Trophoblast cell (in vitro differentiated cells and primary cell): ENCODE measurements at regions not wholly inside any gene's neighbourhood (a gene's known extent, or its start where the extent isn't known, plus 50 kb on each side); places are given as distances from the start of the nearest gene placed in this dataset.

Experiments
- DNase-seq, 2 donors: peaks; one replicate each; pipeline ENCODE4 v3.0.0-alpha.2; 2016
- H2AFZ ChIP-seq: 2 replicates; pipeline ENCODE4 v1.6.1; 2013; ENCODE audit warnings: low read length, moderate library complexity, mild to moderate bottlenecking; ENCODE audit not compliant: insufficient read depth, poor library complexity
- H2AK5ac ChIP-seq: 2 replicates; pipeline ENCODE4 v1.6.1; 2013; ENCODE audit warnings: mild to moderate bottlenecking, low read length
- H2BK120ac ChIP-seq: 2 replicates; pipeline ENCODE4 v1.6.1; 2013; ENCODE audit warnings: low read length, mild to moderate bottlenecking, moderate library complexity; ENCODE audit not compliant: insufficient read depth, poor library complexity
- H2BK12ac ChIP-seq: 2 replicates; pipeline ENCODE4 v1.6.1; 2013; ENCODE audit warnings: mild to moderate bottlenecking, low read length, moderate library complexity
- H2BK5ac ChIP-seq: 2 replicates; pipeline ENCODE4 v1.6.1; 2013; ENCODE audit warnings: low read length, low read depth, moderate library complexity, mild to moderate bottlenecking; ENCODE audit not compliant: poor library complexity
- H3K14ac ChIP-seq: 2 replicates; pipeline ENCODE4 v1.6.1; 2013; ENCODE audit warnings: mild to moderate bottlenecking, low read length
- H3K18ac ChIP-seq: 2 replicates; pipeline ENCODE4 v1.6.1; 2013; ENCODE audit warnings: mild to moderate bottlenecking, low read length
- H3K23ac ChIP-seq: 2 replicates; pipeline ENCODE4 v1.6.1; 2013; ENCODE audit warnings: low read length
- H3K27ac ChIP-seq: 2 replicates; pipeline ENCODE4 v1.5.1; 2013; ENCODE audit warnings: low read depth, mild to moderate bottlenecking, inconsistent platforms, low read length, moderate library complexity
- H3K27me3 ChIP-seq: 2 replicates; pipeline ENCODE4 v1.6.1; 2013; ENCODE audit warnings: inconsistent platforms, mild to moderate bottlenecking, low read length, moderate library complexity; ENCODE audit not compliant: insufficient read depth
- H3K36me3 ChIP-seq, 2 experiments: 1 replicate in 1 of 2; 2 replicates in 1 of 2; pipeline ENCODE4 v1.6.1; 2013; ENCODE audit warnings: low read length in 2 of 2, mild to moderate bottlenecking in 2 of 2, moderate library complexity in 1 of 2; ENCODE audit not compliant: insufficient read depth in 2 of 2, control insufficient read depth in 1 of 2
- H3K4ac ChIP-seq: 2 replicates; pipeline ENCODE4 v1.6.1; 2013; ENCODE audit warnings: low read depth, mild to moderate bottlenecking, low read length, moderate library complexity
- H3K4me1 ChIP-seq, 2 experiments: 1 replicate in 1 of 2; 2 replicates in 1 of 2; pipeline ENCODE4 v1.6.1; 2013; ENCODE audit warnings: low read length in 2 of 2, mild to moderate bottlenecking in 2 of 2, moderate library complexity in 1 of 2; ENCODE audit not compliant: insufficient read depth in 2 of 2, control insufficient read depth in 1 of 2
- H3K4me2 ChIP-seq: 2 replicates; pipeline ENCODE4 v1.6.1; 2013; ENCODE audit warnings: inconsistent platforms, mild to moderate bottlenecking, low read length, moderate library complexity
- H3K4me3 ChIP-seq: 2 replicates; pipeline ENCODE4 v1.5.1; 2013; ENCODE audit warnings: mild to moderate bottlenecking, low read depth, low read length, inconsistent platforms
- H3K79me1 ChIP-seq: one replicate; pipeline ENCODE4 v1.6.1; 2013; ENCODE audit warnings: low read length
- H3K79me2 ChIP-seq: 2 replicates; pipeline ENCODE4 v1.6.1; 2013; ENCODE audit warnings: low read length, mild to moderate bottlenecking; ENCODE audit not compliant: control insufficient read depth, insufficient read depth, poor library complexity
- H3K9ac ChIP-seq: 2 replicates; pipeline ENCODE4 v1.6.1; 2013; ENCODE audit warnings: mild to moderate bottlenecking, low read length
- H3K9me3 ChIP-seq: 2 replicates; pipeline ENCODE4 v1.6.1; 2013; ENCODE audit warnings: low read depth, mild to moderate bottlenecking, control low read depth, inconsistent platforms, low read length; ENCODE audit not compliant: insufficient read depth
- H4K12ac ChIP-seq: 2 replicates; pipeline ENCODE4 v1.6.1; 2013; ENCODE audit warnings: low read depth, mild to moderate bottlenecking, low read length, moderate library complexity
- H4K8ac ChIP-seq: 2 replicates; pipeline ENCODE4 v1.6.1; 2013; ENCODE audit warnings: low read depth, mild to moderate bottlenecking, low read length, moderate library complexity
- H4K91ac ChIP-seq: one replicate; pipeline ENCODE4 v1.6.1; 2013; ENCODE audit warnings: low read depth, mild to moderate bottlenecking, low read length, moderate library complexity
- WGBS: extraction: QIAGEN DNeasy Blood & Tissue Kit; methylation state at CpG from one replicate; pipeline ENCODE4 v1.1.7; 2013; ENCODE audit warnings: missing lambda C conversion rate; ENCODE audit not compliant: insufficient read length, insufficient coverage; ENCODE audit errors: extremely low coverage; 5-methylcytosine and 5-hydroxymethylcytosine counted together

- no CpG with 5 or more reads among the region's 6 CpGs for WGBS
- Histone ChIP-seq H3K27ac (no peak overlapping the region), H3K9ac (no peak overlapping the region), H3K14ac (peak overlapping the region; percentile 83), H3K79me1 (peaks cover 5% of the 10 kb centered on the region), H3K27me3 (no peaks in the 10 kb centered on the region), H4K91ac (peak overlapping the region; percentile 69), H3K36me3 (no peaks in the 10 kb centered on the region), H2AK5ac (peak overlapping the region; percentile 62), H2AFZ (no peak overlapping the region), H4K8ac (peak overlapping the region; percentile 76), H3K4me1 (no peaks in the 10 kb centered on the region), H3K23ac (no peak overlapping the region), H2BK5ac (peak overlapping the region; percentile 27), H3K4ac (no peak overlapping the region), H3K79me2 (no peaks in the 10 kb centered on the region), H3K4me2 (no peak overlapping the region), H2BK120ac (peak overlapping the region; percentile 83), H3K18ac (no peak overlapping the region), H4K12ac (no peak overlapping the region), H2BK12ac (peak overlapping the region; percentile 96), H3K4me3 (no peak overlapping the region), H3K9me3 (no peaks in the 10 kb centered on the region)
- no peak for DNase-seq
Observed at GRCh38 chr4:33255507-33255906, 2535.3 kb downstream of the PCDH7 start.

- Histone ChIP-seq H3K23ac (no peak overlapping the region), H3K79me2 (no peaks in the 10 kb centered on the region), H3K9ac (no peak overlapping the region), H2BK120ac (no peak overlapping the region), H3K18ac (no peak overlapping the region), H4K12ac (no peak overlapping the region), H3K27me3 (no peaks in the 10 kb centered on the region), H3K36me3 (no peaks in the 10 kb centered on the region), H3K9me3 (no peaks in the 10 kb centered on the region), H3K4ac (no peak overlapping the region), H2AFZ (no peak overlapping the region), H3K27ac (no peak overlapping the region), H3K4me2 (no peak overlapping the region), H4K8ac (no peak overlapping the region), H3K79me1 (no peaks in the 10 kb centered on the region), H4K91ac (no peak overlapping the region), H3K4me3 (no peak overlapping the region), H3K4me1 (no peaks in the 10 kb centered on the region), H2BK12ac (no peak overlapping the region), H2BK5ac (no peak overlapping the region), H3K14ac (no peak overlapping the region), H2AK5ac (no peak overlapping the region)
- WGBS: no CpG with 5 or more reads among the region's 2 CpGs
- no peak for DNase-seq
Observed at GRCh38 chr4:33262824-33263223, 2542.7 kb downstream of the PCDH7 start.

- Histone ChIP-seq H2BK5ac (no peak overlapping the region), H3K4me1 (no peaks in the 10 kb centered on the region), H2BK12ac (no peak overlapping the region), H3K23ac (no peak overlapping the region), H3K18ac (no peak overlapping the region), H3K9me3 (no peaks in the 10 kb centered on the region), H3K4me2 (no peak overlapping the region), H2BK120ac (no peak overlapping the region), H3K27ac (no peak overlapping the region), H3K4ac (no peak overlapping the region), H4K91ac (no peak overlapping the region), H3K14ac (no peak overlapping the region), H3K27me3 (no peaks in the 10 kb centered on the region), H2AFZ (no peak overlapping the region), H2AK5ac (no peak overlapping the region), H4K12ac (no peak overlapping the region), H4K8ac (no peak overlapping the region), H3K79me2 (no peaks in the 10 kb centered on the region), H3K4me3 (no peak overlapping the region), H3K9ac (no peak overlapping the region), H3K36me3 (no peaks in the 10 kb centered on the region), H3K79me1 (no peaks in the 10 kb centered on the region)
- DNase-seq: no peak
- WGBS: no CpG with 5 or more reads among the region's 5 CpGs
Observed at GRCh38 chr4:33268776-33269175, 2548.6 kb downstream of the PCDH7 start.

- Histone ChIP-seq H4K12ac (no peak overlapping the region), H2BK120ac (no peak overlapping the region), H3K4ac (no peak overlapping the region), H2BK12ac (no peak overlapping the region), H3K36me3 (no peaks in the 10 kb centered on the region), H3K27ac (no peak overlapping the region), H2BK5ac (no peak overlapping the region), H3K9ac (no peak overlapping the region), H3K4me1 (no peaks in the 10 kb centered on the region), H2AK5ac (no peak overlapping the region), H3K23ac (no peak overlapping the region), H2AFZ (no peak overlapping the region), H3K9me3 (no peaks in the 10 kb centered on the region), H3K14ac (no peak overlapping the region), H3K4me2 (no peak overlapping the region), H3K4me3 (no peak overlapping the region), H3K79me1 (no peaks in the 10 kb centered on the region), H4K91ac (no peak overlapping the region), H3K27me3 (no peaks in the 10 kb centered on the region), H3K79me2 (no peaks in the 10 kb centered on the region), H4K8ac (no peak overlapping the region), H3K18ac (no peak overlapping the region)
- WGBS: no CpG with 5 or more reads among the region's 1 CpG
- DNase-seq: no peak
Observed at GRCh38 chr4:33270403-33270802, 2550.2 kb downstream of the PCDH7 start.
